Activated CD4-positive, alpha-beta T cell treated with anti-CD3 and anti-CD28 coated beads, Interleukin-10, Interleukin-2, amounts not matched to agents 100 ng/mL and 50 ng/mL, durations not matched to agents 16 hours and 8 hours (primary cell): ENCODE measurements at regions not wholly inside any gene's neighbourhood (a gene's known extent, or its start where the extent isn't known, plus 50 kb on each side); places are given as distances from the start of the nearest gene placed in this dataset.

Experiments used
- DNase-seq: peaks from one replicate; pipeline ENCODE4 v3.0.0-alpha.2; 2020

DNA sequence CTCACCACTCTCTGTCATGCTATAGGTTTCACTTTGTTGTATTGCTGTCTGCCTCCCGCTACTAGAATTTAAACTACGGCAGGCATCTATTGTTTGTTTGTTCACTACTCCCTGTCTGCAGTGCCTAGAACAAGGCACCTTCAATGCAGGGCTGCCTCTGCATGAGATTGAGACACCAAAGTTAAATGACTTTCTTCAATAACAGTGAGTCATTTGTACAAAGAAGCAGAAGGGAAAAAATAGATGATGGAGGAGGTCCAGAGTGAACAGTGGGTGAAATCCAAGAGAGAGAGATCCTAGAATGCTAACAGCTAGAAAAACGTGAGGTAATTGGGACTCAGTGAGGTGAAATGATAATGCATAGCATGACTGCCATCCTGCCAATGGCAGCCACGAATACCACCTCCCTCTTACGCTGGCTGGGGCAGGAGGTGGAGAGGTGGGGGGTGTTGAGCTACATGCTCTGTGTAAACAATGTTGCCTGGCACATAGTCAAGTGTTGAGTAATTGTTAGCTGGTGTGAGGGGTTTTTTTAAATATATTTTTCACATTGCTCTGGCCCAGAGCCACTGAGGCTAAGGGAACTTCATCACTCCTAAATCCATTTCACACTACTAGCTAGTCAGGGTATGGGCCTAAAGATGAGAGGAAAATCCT, 367.6 kb downstream of the RPS29 start:
- no peak for DNase-seq

DNA sequence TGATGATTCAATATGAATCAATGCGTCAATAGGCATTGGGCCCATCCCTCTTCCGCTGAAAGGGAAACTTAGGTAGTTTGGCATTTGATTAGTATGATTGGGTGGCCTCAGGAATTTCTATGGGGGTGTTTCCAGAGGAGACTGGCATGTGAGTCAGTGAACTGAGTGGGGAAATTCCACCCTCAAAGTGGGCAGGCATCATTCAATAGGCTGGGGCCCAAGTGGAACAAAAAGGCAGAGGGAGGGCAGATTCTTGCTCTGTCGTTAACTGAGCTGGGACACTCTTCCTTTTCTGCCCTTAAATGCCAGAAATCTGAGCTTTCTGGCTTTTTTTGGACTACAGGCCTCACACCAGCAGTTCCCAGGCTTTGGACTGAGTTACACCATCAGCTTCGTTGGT, 373.5 kb downstream of the RPS29 start:
- no peak for DNase-seq

DNA sequence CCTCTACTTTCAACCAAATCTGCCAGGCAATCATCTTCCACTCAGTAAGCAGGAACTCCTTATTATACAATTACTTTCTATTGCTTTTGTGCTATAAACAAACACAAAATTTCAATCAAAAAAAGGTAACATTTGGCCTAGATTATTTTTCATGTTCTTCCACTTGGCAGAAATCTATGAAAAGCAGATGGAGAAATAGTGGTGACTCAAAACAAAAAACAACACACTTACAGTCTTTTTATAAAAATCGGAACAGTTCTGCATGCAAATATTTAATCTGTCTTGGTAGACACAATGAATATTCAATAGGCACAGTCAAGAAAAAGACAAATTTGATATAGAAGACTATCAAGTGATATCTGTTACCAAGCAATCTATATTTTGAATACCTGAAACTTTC, 376.8 kb downstream of the RPS29 start:
- DNase-seq, result no peak

DNA sequence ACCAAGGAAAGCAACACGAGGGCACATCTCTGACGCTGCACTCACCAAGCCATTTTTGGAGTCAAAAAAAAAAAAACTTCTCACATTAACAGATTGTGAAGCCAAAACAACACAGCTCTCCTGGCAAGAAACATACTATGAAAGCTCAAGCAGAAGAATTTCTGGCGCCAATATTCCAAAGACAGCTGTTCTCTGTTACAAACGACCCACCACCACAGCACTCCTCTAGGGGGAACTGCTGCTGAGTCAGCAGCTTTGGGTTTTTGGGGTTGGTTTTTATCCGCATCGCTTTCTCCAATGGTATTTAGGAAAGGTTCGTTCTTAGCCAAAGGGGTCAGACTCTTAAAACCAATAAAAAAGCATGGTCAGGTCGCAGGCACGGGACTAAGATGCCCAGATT, 379.4 kb downstream of the RPS29 start:
- DNase-seq, result no peak

DNA sequence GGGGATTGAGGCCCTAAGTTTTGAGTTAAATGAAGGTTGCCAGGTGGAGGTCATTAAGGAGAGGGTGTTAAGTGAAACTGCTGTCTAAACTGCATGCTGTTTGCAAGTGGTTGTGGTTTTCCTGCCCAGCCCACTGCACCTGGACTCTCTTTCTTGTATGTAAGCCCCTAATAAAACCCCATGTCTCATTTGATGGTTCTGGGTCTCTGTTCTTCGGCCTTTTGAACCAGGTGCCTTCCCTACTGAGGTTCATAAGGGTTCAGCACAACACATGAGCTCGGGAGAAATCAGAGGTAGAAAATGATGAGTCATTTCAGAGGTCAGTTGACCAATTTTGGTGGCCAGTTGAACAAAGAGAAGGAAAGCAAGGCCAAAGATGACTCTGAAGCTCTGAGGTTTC, 382.5 kb downstream of the RPS29 start:
- no peak for DNase-seq

DNA sequence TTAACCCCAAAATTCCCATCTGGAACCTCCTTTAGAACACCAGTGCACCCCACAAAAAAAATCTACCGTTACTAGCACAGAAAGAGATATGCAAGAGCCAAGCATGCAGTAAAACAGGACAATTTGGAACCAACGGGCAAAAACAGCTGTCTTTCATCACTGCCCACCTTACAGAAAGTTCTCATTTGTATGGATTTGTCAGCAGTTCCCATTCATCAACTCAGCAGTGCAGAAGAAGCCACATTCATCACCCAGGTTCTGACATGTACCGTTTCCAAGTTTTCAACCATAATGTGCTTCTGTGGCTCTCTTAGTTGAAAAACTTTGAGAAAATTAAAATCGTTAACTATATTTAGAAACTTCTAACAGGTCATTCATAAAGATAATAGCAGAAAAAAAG, 387.0 kb downstream of the RPS29 start:
- no peak for DNase-seq

DNA sequence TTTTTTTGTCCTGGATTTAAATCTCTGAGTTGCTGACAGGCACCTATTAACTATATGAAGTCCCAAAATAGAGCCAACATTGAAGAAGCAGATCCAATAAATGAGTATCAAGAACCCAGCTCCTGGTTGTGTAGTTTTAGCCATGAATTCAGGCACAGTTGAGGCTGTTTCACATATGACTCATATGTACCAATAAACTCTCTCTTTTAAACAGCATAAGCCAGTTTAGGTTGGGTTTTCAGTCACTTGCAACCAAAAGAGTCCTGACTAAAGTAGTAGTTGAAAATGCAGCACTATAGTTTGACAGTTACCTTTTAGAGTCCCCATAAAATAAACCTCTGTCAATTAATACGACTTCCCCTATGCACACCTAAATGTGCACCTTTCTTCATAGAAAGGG, 389.9 kb downstream of the RPS29 start:
- DNase-seq, result peak; percentile 30

DNA sequence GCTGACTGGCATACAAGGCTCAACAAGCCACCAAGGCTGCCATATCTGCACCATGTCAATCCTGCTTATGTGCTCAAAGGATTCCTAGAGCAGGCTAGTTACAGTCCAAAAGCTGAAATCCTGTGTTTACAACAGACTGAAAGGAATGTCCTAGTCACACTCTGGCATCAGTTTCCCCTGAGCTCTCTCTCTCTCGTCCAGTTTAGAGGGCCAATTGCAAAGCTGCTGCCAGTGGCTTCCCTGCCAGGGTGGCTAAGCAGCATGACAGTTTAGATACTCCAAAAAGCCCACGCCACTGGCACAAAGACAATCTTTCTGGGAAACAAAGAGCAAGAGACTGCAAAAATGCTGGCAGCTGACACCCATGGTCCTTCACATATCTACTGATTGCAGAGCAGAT, 392.1 kb downstream of the RPS29 start:
- no peak for DNase-seq

DNA sequence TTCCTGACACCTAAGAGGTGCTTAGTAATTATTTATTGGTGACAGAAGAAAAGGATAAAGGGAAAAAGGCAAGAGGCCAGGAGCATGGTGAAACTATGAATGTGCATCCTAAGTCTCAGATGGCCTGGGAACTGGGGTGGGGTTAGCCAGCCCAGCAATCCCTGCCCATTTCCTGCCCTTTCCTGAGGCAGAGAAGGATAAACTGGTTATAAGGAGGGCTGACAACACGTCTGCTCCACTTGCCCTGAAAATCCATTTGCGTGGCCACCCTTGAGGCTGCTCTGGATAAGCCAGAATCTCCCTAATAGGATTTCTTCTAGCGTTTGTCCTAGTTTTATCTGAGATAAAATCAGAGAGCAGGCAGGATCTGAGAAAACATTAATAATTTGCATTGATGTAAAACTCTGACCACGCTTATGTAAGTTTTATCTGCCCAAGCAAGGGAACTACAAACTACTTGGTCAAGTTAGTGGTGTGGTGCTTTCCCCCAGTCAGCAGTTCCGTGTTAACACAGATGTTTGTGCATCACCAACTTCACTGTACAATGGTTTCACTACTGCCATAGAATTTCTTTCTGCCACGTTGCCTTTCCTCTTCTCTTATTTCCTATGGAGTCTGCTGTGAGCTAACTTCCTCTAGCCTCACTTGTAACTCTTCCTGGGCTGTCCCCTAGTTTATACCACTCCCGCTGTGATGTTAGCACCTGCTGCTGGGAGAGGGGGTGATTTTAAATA, 392.7 kb downstream of the RPS29 start:
- peak; percentile 2 for DNase-seq

DNA sequence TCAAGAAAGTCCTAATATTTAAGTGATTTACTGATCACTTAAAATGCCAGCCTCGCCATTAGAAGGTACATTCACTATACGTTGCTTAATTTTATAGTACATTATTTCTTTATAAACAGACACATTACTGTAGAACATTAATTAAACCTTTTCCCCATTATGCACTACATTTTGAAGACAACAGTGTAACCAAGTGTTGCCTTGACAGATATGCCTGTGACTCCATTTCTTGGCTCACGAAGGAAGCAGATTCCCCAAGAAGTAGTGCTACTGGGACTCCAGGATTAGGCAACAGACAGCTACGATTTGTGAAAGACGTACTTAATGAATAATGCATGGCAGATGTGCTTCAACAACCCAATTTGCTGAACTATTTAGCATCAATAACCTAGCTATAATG, 394.8 kb downstream of the RPS29 start:
- DNase-seq, result no peak

DNA sequence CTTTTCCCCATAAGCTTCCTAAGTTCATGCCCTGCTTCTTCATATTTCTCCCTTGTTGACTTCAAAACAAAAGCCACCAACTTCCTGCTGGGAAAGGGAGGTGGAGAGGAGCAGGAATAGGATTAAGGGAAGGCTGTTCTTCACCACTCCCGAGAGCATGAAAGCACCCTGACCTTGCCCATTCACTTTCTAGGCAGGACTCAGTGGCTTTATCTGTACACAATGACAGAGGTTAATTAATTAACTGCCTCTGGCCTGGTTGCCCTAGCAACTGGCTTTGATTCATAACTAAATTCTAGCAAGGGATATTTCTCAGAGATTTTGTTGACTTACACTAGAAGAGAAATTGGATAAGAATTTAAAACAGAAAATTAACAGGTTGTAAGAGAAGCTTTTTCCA, 396.8 kb downstream of the RPS29 start:
- DNase-seq, result no peak

DNA sequence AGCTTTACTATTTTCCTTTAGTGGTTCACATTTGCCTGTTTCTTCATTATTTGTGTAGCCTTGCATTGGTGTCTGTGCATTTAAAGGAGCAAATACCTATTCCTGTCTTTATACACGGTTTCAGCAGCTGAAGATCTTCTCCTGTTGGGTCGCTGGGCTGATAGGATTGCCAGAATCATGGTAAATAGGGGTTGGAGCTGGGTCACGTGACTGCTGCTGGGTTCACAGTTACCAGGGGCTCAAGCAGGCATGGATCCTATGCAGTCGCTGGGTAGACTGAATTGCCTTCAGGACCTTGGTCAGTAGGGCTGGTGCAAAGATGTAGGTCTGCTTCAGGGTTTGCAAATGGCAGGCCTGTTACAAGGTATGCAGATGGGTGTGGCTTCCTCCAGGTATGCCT, 398.4 kb downstream of the RPS29 start:
- DNase-seq, result no peak

DNA sequence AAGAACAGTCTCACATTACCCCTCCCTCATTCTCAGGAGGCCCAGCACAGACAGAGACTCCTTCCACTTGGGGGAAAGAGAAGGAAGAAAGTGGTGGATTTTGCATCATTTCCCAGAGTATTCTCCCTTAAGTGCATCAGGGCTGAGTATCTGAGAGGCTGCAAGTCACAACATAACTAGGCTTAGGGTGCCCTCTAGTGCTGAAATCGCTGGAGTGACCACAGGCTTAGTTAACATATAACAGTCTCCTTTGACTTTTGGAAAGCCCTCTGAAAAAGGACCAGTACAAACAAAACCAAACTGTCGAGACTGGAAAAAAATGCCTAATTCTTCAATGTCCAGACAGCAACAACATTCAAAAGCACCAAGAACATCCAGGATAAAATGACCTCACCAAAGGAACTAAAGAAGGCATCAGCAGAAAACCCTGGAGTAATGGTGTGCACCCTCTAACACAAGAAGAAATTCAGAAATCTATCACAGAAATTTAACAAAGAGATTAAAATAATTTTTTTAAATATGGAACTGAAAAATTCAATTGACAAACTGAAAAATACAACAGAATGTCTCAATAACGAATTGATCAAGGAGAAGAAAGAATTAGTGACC, 412.3 kb downstream of the RPS29 start:
- peak; percentile 67 for DNase-seq

DNA sequence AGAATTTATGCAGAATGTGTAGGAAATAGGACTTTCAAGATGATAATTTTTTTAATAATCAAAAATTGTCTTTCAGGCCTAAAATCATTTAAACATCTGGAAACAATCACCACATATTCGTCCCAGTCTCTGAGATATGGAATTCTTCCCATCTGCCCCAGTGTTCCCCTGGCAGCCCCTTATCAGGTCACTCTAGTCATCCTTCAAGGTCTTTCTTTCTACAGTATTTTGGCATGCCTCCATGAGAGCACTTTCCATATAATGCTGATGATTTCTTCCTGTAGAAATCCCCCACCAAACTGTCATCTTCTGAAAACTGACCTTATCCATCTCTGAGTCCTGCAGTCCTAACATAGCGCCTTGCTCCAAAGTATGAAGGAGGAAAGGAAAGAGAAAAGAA, 422.1 kb downstream of the RPS29 start:
- no peak for DNase-seq

DNA sequence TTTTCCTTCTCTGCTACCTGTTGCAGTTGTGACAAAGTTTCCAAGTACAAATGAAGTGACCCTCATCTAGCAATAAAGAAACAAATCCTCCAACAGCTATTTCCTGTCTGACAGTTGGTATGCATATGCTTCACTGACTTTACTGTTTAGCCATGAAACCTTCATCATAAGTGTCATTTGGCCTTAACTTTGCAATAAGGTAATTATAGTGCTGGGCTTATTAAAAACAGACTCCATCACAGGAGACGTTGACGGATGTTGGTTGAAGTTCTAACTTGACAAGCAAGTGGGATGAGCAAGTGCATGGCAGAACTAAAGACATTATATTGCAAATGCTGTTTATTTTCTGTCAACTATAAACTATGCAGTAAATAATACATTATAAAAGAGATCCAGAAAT, 425.2 kb downstream of the RPS29 start:
- no peak for DNase-seq

DNA sequence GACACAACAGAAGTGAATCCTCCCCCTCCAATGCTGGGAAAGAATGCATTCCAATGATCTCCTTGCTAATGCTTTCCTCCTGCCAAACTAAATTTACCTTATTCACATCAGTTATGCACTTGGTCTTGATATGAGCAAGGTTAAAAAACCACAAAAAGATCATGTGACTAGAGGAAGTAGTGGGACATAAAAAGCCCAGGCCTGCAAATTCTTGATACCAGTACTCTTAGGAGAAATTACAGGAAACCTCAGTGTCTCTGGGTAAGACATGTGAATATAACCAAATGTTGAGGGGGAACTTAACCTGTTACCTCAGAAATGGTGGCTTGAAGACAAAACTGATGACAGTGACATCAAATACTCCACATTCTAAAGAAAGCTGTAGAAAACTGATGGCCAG, 427.1 kb downstream of the RPS29 start:
- DNase-seq, result no peak

DNA sequence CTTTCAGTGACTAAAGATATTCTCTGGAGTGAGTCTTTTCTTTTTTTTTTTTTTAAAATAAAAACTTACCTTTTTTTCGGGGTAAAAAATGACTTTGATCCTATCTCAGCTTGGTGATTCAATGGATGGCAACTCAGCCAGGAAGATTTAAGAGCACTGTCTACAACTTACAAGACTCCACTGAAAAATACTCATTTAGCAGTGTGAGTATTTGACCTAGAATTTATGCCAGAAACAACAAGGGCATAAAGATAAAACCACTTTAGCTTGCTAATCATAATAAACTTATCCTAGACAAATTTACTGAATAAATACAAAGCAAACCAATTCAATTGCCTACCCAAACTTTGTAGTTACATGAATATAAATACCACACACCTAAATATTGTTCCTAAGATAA, 446.6 kb downstream of the RPS29 start:
- DNase-seq, result no peak

DNA sequence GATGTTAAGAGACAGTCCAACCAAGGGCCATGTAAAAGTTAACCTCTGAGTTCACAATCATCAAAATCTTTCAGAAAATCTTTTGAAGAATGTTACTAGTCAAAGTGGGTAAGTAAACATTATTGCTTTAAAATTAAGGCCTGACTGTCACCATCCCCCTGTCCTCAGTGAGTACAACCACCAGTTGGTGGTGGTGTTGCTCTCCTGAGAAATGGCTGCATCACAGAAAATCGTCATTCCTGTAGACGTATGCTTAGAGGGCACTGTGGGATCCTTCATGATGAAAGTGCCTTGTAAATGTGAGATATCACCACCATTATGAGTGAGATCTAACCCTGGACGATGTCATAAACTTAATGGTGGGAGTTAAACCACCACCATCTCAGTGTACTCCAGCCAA, 451.2 kb downstream of the RPS29 start:
- no peak for DNase-seq

DNA sequence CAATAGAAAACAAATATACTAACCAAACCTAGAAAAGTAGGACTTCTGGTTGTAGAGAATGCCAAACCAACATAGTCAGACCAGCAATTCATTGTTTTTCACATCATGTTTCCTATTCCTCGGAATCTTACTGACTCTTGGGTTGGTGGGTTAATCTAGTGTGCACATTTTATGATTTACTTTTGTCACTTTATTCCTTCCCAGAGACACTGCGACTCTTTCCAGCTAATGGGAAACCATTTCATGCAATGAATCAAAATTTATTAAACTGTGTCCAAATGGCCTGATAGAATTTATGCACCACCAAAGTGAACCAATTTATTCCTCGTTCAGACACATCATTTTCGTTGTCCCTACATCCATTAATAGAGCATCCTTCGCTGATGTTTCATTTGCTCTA, 464.9 kb downstream of the RPS29 start:
- no peak for DNase-seq

DNA sequence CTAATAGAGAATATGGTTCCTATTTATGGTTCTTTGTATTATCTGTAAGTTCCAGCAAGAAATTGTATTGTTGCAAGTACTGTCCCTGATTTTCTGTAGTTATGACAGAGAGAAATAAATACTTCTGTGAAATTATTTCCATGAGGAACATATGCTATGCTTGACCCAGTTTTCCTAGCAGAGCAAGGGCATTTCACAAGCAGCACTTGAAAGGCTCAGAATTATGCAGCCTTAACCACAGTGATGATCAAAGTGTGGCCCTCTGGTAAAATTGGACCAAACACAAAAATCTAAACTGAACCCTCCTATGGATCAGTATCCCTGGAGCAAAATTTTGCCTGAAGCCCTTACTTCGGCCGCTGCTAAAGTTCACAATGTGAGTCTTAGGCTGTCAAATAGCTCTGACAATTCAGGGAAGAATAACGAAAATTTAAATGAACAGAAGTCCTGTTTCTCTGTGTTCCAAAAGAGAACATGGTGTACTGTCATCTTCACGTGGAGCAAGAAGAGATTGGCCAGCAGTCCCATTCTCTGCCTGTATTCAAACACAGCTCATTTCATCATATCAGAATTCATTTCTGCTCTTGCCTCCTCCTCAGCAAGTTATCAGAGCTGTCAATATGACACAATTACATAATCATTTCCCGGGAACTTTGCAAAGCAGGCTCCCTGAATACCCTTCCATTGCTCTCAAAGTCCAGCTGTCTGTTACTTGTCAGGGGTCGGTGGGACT, 471.9 kb downstream of the RPS29 start:
- DNase-seq, result no peak

DNA sequence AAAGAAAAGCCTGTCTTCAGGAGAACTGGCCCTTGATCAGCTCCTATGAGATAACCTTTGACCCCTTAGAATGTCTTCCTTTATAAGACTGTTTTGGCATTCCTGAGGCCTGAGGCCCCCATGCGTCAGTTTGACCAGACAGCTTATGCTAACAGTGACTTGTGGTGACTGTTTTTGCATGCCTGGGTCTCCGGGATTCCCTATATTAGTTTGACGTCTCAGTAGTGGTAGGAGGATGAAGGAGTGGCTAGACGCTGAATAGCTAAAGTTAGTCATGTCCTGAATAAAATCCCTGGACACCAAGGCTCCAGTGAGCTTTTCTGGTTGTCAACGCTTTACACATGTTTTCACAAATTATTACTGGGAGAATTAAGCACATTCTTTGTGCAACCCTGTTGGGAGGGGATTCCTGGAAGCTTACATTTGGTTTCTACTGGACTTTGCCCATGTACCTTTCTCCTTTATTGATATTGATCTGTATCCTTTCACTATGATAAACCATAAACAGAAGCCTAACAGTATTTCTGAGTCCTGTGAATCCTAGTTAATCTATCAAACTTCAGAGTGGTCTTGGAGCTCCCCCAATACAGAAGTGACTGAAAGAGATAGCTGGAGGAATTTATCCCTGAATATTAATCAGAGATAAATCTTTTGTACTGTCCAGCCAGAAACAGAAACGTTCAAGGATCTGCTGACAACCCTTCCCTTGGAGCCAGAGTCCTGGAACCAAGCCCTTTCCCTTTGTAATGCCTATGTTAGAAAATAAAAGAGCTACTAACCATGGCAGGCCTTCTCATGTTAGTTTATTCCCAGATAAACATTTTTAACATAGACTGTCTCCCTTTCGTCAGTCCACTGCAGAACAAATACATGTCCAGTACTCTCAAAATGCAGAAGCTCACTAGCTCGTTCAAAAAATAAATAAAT, 479.2 kb downstream of the RPS29 start:
- no peak for DNase-seq

DNA sequence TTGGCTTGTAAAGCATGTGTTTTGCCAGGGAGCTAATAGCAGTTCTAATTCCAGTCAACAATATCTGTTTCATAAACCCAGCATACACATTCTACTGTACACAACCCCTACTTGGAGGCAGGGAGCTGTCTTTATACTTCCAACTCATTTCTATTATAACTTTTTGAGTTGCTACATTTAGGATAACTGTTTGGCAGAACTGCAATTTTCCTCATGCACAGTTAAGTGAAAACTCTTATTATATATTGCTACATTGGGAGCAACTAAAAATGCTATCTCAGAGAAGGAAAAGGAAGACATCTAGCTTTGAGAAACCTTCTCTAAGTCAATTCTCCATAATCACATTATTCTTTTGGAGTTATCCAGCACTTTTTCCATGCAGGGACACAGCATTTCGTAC, 480.2 kb downstream of the RPS29 start:
- DNase-seq, result no peak

DNA sequence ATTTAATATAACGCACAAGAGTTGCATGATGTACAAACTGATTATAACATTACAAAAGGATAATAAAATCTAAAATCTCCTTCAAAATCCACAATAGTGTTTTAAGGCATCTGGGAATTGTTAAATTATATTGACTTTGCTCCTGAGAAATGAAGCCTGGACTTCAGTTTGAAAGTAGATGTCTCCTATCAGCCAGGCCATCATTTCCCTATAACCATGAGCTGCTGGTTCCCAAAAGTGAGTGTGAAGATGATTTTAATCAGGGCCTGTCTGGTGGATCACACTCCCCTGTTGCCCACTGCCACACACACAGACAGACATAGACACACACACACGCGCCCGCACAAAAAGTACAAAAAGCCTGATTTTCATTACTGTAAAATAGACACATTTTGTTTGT, 480.7 kb downstream of the RPS29 start:
- DNase-seq, result no peak
